K562 (cell line): ENCODE measurements at regions not wholly inside any gene's neighbourhood (a gene's known extent, or its start where the extent isn't known, plus 50 kb on each side); places are given as distances from the start of the nearest gene placed in this dataset.
A peak's percentile ranks its signal among the peaks of the same experiment; 100 is the strongest.

Experiments used
- ATAC-seq: fragments of 200-7000 bp; cut with Tn5 transposase; 3 replicates; pipeline ENCODE4 v1.9.1; 2020; ENCODE audit warnings: moderate library complexity
- BruUV-seq: library from RNA; stranded (reverse); fragments of 400-500 nt; replicated peaks from 2 replicates; lab custom pipeline; 2021; lab: Mats Ljungman, UMichigan
- CTCF ChIA-PET: fragments of 300-600 bp; formaldehyde crosslinking; extraction: SDS; loops from one replicate; lab custom pipeline; 2021; ENCODE audit warnings: low intra/inter-chr PET ratio; lab: Yijun Ruan, JAX
- POLR2A ChIA-PET: fragments of 300-600, 350-650 bp; sonication (Branson Sonifier 250); formaldehyde crosslinking; extraction: SDS; loops from one replicate; lab custom pipeline; 2021; ENCODE audit warnings: antibody characterized with exemption, inconsistent platforms; lab: Yijun Ruan, JAX
- DNase-seq, 4 experiments: peaks; one replicate each; pipeline versions ENCODE4 v3.0.0 to v3.0.0-alpha.2; 2011 to 2018; ENCODE audit warnings: low spot score in 3 of 4, mixed read lengths in 3 of 4; ENCODE audit errors: extremely low read depth in 1 of 4
- FAIRE-seq: peaks from 2 replicates; lab custom pipeline; 2011; peaks lifted over from hg19 to GRCh38; lab: Jason Lieb, UNC
- H2AFZ ChIP-seq: 2 replicates; pipeline ENCODE4 v1.6.0; 2011; ENCODE audit warnings: low read depth, low read length, control low read depth, inconsistent platforms
- H3K27ac ChIP-seq: fragments of 200-600 bp; 3 replicates; pipeline ENCODE4 v1.8.0; 2011; ENCODE audit warnings: low read depth, mild to moderate bottlenecking, control low read depth, inconsistent platforms, low read length, moderate library complexity, mixed read lengths; ENCODE audit errors: extremely low read depth
- H3K27me3 ChIP-seq, 2 experiments: fragments of 300-600 bp in 1 of 2; 2 replicates in 1 of 2; 3 replicates in 1 of 2; pipeline versions ENCODE4 v1.6.0 to v1.8.0; 2011; ENCODE audit warnings: inconsistent platforms in 2 of 2, low read length in 2 of 2, mild to moderate bottlenecking in 1 of 2, mixed read lengths in 1 of 2, moderate library complexity in 1 of 2; ENCODE audit not compliant: control insufficient read depth in 2 of 2, insufficient read depth in 2 of 2
- H3K36me3 ChIP-seq: fragments of 300-600 bp; 3 replicates; pipeline ENCODE4 v1.8.0; 2011; ENCODE audit warnings: mild to moderate bottlenecking, low read length, inconsistent platforms; ENCODE audit not compliant: control insufficient read depth, insufficient read depth
- H3K4me1 ChIP-seq, 2 experiments: fragments of 200-600 bp in 1 of 2; replicated peaks in 1 of 2; 2 replicates in 1 of 2; 3 replicates in 1 of 2; pipeline versions ENCODE4 v1.5.1 to v1.8.0; 2011; ENCODE audit warnings: inconsistent platforms in 2 of 2, low read length in 2 of 2, mild to moderate bottlenecking in 1 of 2, mixed read lengths in 1 of 2, moderate library complexity in 1 of 2; ENCODE audit not compliant: control insufficient read depth in 2 of 2, insufficient read depth in 2 of 2
- H3K4me2 ChIP-seq: 2 replicates; pipeline ENCODE4 v1.6.1; 2011; ENCODE audit warnings: low read length, control low read depth, inconsistent platforms, mixed read lengths; ENCODE audit not compliant: insufficient read depth
- H3K4me3 ChIP-seq: fragments of 200-600 bp; sonication (generic), shearing (Covaris generic); 2 replicates; pipeline ENCODE4 v1.5.1; 2016; ENCODE audit warnings: control low read depth, inconsistent platforms
- H3K79me2 ChIP-seq: fragments of 200-600 bp; 3 replicates; pipeline ENCODE4 v1.8.0; 2011; ENCODE audit warnings: low read length, inconsistent platforms; ENCODE audit not compliant: control insufficient read depth, insufficient read depth
- H3K9ac ChIP-seq, 2 experiments: 2 replicates each; pipeline versions ENCODE4 v1.6.0 to v1.6.1; 2011; ENCODE audit warnings: low read depth in 2 of 2, low read length in 2 of 2, control low read depth in 1 of 2, inconsistent platforms in 1 of 2, mild to moderate bottlenecking in 1 of 2, mixed read lengths in 1 of 2; ENCODE audit not compliant: insufficient read depth in 1 of 2
- H3K9me1 ChIP-seq: one replicate; pipeline ENCODE4 v1.6.0; 2011; ENCODE audit warnings: inconsistent platforms, mild to moderate bottlenecking, low read length, moderate library complexity; ENCODE audit not compliant: control insufficient read depth, insufficient read depth
- H3K9me3 ChIP-seq: replicated peaks from 2 replicates; pipeline ENCODE4 v1.5.1; 2011; ENCODE audit warnings: low read depth, low read length, inconsistent platforms; ENCODE audit not compliant: control insufficient read depth, insufficient read depth
- H4K20me1 ChIP-seq: replicated peaks from 2 replicates; pipeline ENCODE4 v1.6.1; 2011; ENCODE audit warnings: low read length, inconsistent platforms, mixed read lengths; ENCODE audit not compliant: control insufficient read depth, insufficient read depth
- ARID1B ChIP-seq: fragments of 450-650 bp; IDR thresholded peaks from 2 replicates; pipeline ENCODE4 v1.6.1; 2016; ENCODE audit warnings: antibody characterized with exemption, mild to moderate bottlenecking, inconsistent platforms
- CBX8 ChIP-seq: fragments of 200-600 bp; sonication (generic); IDR thresholded peaks from 2 replicates; pipeline ENCODE4 v1.6.1; 2012; ENCODE audit warnings: borderline replicate concordance, mixed run types, low read depth, mild to moderate bottlenecking, moderate library complexity, mixed read lengths, low read length, control low read depth, inconsistent platforms; ENCODE audit not compliant: poor library complexity, severe bottlenecking; ENCODE audit errors: extremely low read depth
- IRF2 ChIP-seq: sonication (generic); formaldehyde crosslinking; IDR thresholded peaks from 2 replicates; pipeline ENCODE4 v1.8.1; 2022; ENCODE audit warnings: mild to moderate bottlenecking, missing genetic modification reagents
- MCM7 ChIP-seq, 2 experiments: fragments of 450-650 bp; IDR thresholded peaks; 2 replicates each; pipeline ENCODE4 v1.6.1; 2016 to 2018
- NCOA1 ChIP-seq: fragments of 450-650 bp; IDR thresholded peaks from 2 replicates; pipeline ENCODE4 v1.6.1; 2016; ENCODE audit warnings: low read depth
- SPI1 ChIP-seq: IDR thresholded peaks from 2 replicates; pipeline ENCODE4 v1.6.1; 2011; ENCODE audit warnings: low read depth, low read length, control low read depth, borderline replicate concordance
- ZNF766 ChIP-seq: fragments of 200-800 bp; sonication (Bioruptor generic); conservative IDR thresholded peaks from 2 replicates; pipeline ENCODE4 v1.6.1; 2016; ENCODE audit warnings: missing genetic modification characterization, missing compliant biosample characterization
- WGBS: fragments of 100-300 bp; shearing (Covaris generic); methylation state at CpG from one replicate; pipeline ENCODE4 v1.1.6; 2016; ENCODE audit warnings: low coverage, mixed read lengths; ENCODE audit not compliant: insufficient coverage; ENCODE audit errors: missing lambda C conversion rate; 5-methylcytosine and 5-hydroxymethylcytosine counted together
- in situ Hi-C: fragments of 300-500 bp; cut with MboI; formaldehyde crosslinking; loops from 4 replicates; pipeline ENCODE4 v1.15.0; 2018; ENCODE audit warnings: inconsistent platforms, mixed read lengths
- intact Hi-C: fragments of 100-400 bp; cut with micrococcal nuclease; formaldehyde crosslinking; loops from 2 replicates; pipeline ENCODE4 v1.14.2; 2022
- TF ChIP-seq, protein P1 (sequence below): sonication (generic); formaldehyde crosslinking; IDR thresholded peaks from 2 replicates; pipeline ENCODE4 v1.8.1; 2023; ENCODE audit warnings: missing genetic modification reagents, mild to moderate bottlenecking, borderline replicate concordance
- TF ChIP-seq, protein P2 (sequence below): fragments of 250-450 bp; sonication (Bioruptor Pico); IDR thresholded peaks from 2 replicates; pipeline ENCODE4 v1.4.0; 2020; ENCODE audit warnings: mild to moderate bottlenecking, moderate library complexity

DNA sequence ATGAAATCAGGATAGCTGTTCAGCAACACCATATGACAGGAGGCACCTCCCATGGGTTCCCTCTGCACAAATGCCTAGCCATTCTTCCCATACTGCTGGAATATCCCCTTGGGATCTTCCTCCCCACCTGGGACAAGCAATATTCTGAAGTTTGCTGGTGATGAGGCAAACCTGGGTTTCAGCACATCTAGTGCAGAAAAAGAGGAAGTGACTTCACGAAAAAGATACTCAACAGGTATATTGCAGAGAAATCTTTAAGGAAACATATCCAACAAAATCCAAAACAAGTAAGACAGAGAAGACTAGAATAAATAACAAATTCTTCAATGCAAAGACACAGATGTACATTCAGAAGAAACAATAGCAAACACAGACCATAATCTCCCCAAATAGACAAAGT lies 1497.0 kb downstream of the PCDH9 start:
- H3K27ac ChIP-seq, result no peak overlapping the region
- H3K79me2 ChIP-seq, result no peaks in the 10 kb centered on the region
- CTCF ChIA-PET, result no interaction called here
- H3K4me3 ChIP-seq, result no peak overlapping the region
- no peaks in the 10 kb centered on the region; the same call in 1 of the 2 replicates for H3K9me3 ChIP-seq
- peak; percentile 53; the same call in 1 of the 2 replicates for TF ChIP-seq SPI1
- no peak for TF ChIP-seq IRF2 (CRISPR knock-in tag)
- H3K36me3 ChIP-seq, result no peaks in the 10 kb centered on the region
- in situ Hi-C loops (no loop called here), intact Hi-C loops (no loop called here)
- H2AFZ ChIP-seq, result no peak overlapping the region
- H3K9ac ChIP-seq, result no peak overlapping the region
- FAIRE-seq (no peak), ATAC-seq (no peak), DNase-seq (no peak)
- BruUV-seq, result no TSS peak
- no peaks in the 10 kb centered on the region for H3K4me1 ChIP-seq
- WGBS, result 0% methylated on average over 1 of the region's 1 CpG
- H3K4me2 ChIP-seq, result no peak overlapping the region
- POLR2A ChIA-PET, result no interaction called here
- no peaks in the 10 kb centered on the region for H4K20me1 ChIP-seq
- no peaks in the 10 kb centered on the region for H3K27me3 ChIP-seq
- H3K9me1 ChIP-seq, result no peaks in the 10 kb centered on the region

DNA sequence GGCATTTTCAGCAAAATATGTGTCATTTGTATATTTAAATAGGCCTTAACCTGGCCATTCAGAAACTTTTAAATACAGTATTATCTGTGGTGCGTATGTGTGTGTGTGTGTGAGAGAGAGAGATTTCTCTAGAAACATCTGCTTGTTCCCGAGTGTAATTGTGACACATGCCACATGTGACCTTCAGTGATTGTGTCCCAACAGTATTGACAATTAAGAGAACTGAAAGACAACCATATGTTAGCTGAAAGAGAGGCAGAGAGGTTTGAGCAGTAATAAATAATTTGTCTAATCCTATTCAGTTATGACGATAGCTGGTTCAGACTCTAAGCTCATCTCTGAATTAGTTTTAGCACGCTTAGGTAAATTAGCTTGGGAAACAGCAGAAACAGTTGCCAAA lies 1503.1 kb downstream of the PCDH9 start:
- no TSS peak for BruUV-seq
- H3K4me3 ChIP-seq, result no peak overlapping the region
- H3K79me2 ChIP-seq, result no peaks in the 10 kb centered on the region
- H4K20me1 ChIP-seq, result no peaks in the 10 kb centered on the region
- ChIA-PET CTCF (no interaction called here), POLR2A (no interaction called here)
- 4% methylated on average over 4 of the region's 4 CpGs for WGBS
- no peak overlapping the region for H3K9ac ChIP-seq
- H3K9me3 ChIP-seq, result no peaks in the 10 kb centered on the region
- H3K36me3 ChIP-seq, result no peaks in the 10 kb centered on the region
- FAIRE-seq (no peak), ATAC-seq (no peak), DNase-seq (no peak)
- no peaks in the 10 kb centered on the region for H3K9me1 ChIP-seq
- intact Hi-C loops, result no loop called here
- no peak overlapping the region for H3K4me2 ChIP-seq
- no peak overlapping the region for H3K27ac ChIP-seq
- in situ Hi-C loops, result no loop called here
- no peaks in the 10 kb centered on the region for H3K4me1 ChIP-seq
- no peaks in the 10 kb centered on the region for H3K27me3 ChIP-seq
- H2AFZ ChIP-seq, result no peak overlapping the region
- TF ChIP-seq, protein P1, sequence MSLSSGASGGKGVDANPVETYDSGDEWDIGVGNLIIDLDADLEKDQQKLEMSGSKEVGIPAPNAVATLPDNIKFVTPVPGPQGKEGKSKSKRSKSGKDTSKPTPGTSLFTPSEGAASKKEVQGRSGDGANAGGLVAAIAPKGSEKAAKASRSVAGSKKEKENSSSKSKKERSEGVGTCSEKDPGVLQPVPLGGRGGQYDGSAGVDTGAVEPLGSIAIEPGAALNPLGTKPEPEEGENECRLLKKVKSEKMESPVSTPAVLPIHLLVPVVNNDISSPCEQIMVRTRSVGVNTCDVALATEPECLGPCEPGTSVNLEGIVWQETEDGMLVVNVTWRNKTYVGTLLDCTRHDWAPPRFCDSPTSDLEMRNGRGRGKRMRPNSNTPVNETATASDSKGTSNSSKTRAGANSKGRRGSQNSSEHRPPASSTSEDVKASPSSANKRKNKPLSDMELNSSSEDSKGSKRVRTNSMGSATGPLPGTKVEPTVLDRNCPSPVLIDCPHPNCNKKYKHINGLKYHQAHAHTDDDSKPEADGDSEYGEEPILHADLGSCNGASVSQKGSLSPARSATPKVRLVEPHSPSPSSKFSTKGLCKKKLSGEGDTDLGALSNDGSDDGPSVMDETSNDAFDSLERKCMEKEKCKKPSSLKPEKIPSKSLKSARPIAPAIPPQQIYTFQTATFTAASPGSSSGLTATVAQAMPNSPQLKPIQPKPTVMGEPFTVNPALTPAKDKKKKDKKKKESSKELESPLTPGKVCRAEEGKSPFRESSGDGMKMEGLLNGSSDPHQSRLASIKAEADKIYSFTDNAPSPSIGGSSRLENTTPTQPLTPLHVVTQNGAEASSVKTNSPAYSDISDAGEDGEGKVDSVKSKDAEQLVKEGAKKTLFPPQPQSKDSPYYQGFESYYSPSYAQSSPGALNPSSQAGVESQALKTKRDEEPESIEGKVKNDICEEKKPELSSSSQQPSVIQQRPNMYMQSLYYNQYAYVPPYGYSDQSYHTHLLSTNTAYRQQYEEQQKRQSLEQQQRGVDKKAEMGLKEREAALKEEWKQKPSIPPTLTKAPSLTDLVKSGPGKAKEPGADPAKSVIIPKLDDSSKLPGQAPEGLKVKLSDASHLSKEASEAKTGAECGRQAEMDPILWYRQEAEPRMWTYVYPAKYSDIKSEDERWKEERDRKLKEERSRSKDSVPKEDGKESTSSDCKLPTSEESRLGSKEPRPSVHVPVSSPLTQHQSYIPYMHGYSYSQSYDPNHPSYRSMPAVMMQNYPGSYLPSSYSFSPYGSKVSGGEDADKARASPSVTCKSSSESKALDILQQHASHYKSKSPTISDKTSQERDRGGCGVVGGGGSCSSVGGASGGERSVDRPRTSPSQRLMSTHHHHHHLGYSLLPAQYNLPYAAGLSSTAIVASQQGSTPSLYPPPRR (CRISPR knock-in tag), result no peak
- no peak for TF ChIP-seq MCM7 (IDR thresholded peaks at IDR 0.05)
- no peak for TF ChIP-seq ARID1B
- no peak for TF ChIP-seq NCOA1
- TF ChIP-seq ZNF766 (CRISPR knock-in tag), result no peak
- TF ChIP-seq, protein P2, sequence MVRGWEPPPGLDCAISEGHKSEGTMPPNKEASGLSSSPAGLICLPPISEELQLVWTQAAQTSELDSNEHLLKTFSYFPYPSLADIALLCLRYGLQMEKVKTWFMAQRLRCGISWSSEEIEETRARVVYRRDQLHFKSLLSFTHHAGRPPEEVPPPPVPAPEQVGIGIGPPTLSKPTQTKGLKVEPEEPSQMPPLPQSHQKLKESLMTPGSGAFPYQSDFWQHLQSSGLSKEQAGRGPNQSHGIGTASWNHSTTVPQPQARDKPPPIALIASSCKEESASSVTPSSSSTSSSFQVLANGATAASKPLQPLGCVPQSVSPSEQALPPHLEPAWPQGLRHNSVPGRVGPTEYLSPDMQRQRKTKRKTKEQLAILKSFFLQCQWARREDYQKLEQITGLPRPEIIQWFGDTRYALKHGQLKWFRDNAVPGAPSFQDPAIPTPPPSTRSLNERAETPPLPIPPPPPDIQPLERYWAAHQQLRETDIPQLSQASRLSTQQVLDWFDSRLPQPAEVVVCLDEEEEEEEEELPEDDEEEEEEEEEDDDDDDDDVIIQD, result no peak
- no peak for TF ChIP-seq CBX8
